Posterior cingulate gyrus (tissue), 11 donors: ENCODE measurements at regions not wholly inside any gene's neighbourhood (a gene's known extent, or its start where the extent isn't known, plus 50 kb on each side); places are given as distances from the start of the nearest gene placed in this dataset.

Source experiments
- DNase-seq, 10 donors: peaks; one replicate each; pipeline versions ENCODE4 v3.0.0 to v3.0.0-alpha.2; 2020 to 2021; ENCODE audit warnings: mixed read lengths in 3 of 10
- intact Hi-C: fragments of 100-400 bp; cut with DNase I; formaldehyde crosslinking; loops from one replicate; pipeline ENCODE4 v1.15.1; 2023

DNA sequence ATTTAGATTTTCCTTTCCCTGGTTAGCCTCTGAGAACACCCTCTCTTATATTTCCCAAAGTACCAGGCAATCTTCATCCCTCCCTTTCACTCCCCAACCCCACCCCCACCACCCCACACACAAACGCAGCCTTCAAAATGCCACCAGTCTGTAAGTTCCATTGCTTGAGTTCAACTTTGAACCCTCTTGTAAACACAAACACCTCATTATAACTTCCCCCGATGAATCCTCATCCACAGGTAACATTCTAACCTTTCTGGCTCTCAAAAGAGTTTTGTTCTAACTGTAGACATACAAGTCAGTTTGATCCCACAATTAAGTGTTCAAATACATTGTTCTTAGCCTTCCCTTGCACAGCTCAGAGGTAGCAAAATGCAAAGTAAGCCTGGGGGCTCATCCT lies 199.4 kb upstream of the FOXN3 start:
- intact Hi-C loops, result loop anchor here (10.0 kb wide), 2 partner anchors 132 to 308 kb away; no protein-coding TSS in a partner anchor
- DNase-seq, result no peak

DNA sequence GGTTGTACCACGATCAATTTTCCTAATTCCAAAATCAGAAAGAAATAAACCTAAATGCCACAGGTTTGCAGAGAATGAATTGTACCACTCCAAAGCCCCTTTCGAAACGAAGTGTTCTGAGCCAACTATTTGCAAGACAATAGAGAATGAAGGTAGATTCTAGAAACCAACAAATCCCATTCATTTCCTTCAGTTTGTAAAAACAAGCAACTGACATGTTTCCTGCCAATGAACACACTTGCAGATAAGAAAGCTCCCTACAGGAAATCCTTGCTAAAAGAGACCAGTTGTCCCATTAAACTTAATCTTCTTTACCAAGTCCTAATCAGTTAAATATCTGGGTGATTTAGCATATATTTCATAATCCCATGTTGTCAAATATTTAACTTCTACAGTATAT lies 198.4 kb upstream of the FOXN3 start:
- intact Hi-C loops, result loop anchor here (10.0 kb wide), 2 partner anchors 131 to 309 kb away; no protein-coding TSS in a partner anchor
- DNase-seq, result no peak

DNA sequence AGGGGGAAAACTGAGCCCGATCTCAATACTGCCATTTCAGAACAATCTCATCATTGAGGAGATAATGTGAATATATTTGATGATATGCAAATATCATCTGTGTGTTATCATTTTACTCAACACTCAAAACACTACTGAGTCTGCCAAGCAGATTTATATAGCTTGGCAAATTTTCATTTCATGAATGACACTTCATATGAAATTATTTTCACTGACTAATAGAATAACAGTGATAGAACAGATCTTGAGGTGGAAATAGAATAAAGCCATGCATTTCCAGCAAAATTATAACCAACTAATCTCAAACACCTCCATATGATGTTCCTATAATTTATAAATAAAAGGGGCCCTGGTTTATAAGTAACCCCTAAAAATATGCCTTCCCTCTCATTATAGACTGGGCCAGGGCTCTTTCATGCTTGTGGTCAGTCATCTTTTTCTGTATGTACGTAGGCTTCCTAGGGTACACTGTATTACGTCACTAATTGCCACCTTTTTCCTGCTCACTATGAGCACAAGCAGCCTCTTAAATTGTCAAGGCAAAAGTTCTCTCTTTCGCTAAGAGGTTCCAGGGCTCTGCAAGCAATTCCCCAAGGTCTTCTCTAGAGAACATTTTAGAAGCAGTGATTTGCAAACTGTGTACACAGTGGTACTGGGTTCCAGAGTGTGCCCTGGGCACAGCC lies 197.1 kb upstream of the FOXN3 start:
- peak in 1 of 10 donors; percentile 33 for DNase-seq
- intact Hi-C loops, result loop anchor here (10.0 kb wide), 2 partner anchors 129 to 311 kb away; no protein-coding TSS in a partner anchor

DNA sequence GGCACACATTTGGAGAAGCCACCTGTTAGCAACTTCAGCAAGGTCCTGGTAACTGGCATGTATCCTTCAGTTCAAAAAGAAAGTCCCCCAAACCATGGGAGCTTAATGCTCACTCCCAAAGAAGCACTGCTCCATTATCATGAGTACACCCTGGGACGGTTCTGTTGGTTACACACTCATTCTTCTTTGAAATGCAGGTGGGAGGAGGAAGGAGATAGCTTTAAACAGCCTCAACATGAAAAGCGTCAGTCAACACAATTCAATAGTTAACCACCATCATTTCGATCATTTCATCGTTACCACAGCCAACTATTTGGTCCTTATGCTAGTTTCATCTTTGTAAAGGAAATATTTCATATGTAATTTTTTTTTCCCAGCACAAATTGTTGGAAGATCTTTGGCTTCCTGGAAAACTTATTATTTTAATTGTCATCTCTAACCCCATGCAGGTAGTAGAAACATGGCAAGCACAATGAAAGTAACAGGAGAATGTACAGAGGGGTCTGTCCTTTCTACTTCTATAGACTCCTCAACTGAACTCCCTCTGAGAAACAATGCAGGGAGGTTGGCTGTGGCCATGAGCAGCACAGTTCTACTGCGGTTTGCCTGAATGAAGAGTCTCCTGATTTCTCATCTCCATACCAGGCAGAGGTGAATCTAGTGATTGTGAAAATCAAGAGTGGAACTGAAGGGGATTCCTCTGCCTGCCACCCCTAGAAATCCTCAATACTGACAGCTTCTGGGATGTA lies 196.4 kb upstream of the FOXN3 start:
- no peak for DNase-seq
- intact Hi-C loops, result loop anchor here (10.0 kb wide), 2 partner anchors 129 to 311 kb away; no protein-coding TSS in a partner anchor

DNA sequence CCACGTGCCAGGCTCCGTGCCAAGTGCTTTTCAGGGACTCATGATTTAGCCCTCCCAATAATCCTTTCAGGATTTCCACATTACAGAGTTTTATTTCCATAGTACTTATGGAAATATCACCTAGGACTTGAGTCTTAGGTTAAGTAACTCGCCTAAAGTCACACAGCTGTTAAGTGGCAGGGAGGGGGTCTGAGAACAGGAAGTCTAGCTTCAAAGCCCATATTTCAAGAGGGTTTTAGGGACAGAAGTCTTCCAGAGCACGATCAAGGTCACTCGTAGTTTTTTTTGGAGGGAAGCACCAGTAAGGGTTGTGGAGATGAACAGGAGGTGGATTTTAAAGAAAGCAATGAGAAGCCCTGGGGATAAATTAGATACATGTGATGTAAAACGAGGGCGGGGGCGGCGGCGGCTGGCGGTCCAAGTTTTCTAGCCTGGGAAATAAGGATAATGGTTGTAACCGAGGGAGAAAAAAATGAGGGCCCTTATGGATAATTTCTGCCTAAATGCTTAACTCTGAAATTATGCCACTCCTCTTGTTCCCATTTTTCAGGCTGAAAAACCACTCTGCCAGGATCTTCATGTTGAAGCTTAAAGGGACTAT lies 192.6 kb upstream of the FOXN3 start:
- intact Hi-C loops, result loop anchor here (10.0 kb wide), 2 partner anchors 125 to 315 kb away; no protein-coding TSS in a partner anchor
- no peak for DNase-seq

DNA sequence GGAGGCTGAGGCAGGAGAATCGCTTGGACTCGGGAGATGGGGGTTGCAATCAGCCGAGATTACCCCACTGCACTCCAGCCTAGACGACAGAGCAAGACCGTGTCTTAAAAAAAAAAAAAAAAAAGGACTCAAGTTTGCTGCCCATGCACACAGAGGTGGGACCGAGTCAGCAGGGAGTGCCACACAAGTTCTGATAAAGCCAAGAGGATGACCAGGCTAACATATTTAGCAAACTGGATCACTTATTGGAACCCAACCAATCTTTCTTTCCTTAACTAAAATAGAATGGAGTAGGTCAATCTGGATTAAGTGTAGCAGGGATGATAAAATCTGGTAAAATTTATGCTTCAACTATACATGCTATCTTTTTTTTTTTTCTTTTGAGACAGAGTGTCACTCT lies 190.4 kb upstream of the FOXN3 start:
- intact Hi-C loops, result no loop called here

DNA sequence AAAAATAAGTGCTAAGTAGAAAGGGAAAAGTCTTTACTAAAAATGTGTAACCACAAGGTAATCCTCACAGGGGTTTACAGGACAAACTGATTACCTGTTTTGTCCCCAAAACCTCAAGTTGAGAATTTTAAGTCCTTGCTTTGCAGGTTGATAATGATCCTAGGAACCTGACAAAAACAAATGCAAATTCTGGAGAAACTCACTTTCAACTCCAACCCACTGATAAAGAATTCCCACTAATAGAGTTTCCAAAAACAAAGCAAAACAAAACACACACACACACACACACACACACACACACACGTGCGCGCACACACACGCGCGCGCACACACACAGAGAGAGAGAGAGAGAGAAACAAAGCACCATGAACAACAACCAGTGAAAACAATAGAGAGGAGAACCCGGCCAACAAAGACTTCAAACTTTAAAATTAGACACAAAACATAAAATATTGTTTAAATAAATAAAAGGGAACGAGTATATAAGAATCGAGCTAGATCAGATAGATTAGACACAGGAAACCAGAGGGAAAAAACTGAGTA lies 187.0 kb upstream of the FOXN3 start:
- intact Hi-C loops, result no loop called here
- no peak for DNase-seq

More for the DNA sequence above, 190.4 kb upstream of the FOXN3 start:
- no peak for DNase-seq

DNA sequence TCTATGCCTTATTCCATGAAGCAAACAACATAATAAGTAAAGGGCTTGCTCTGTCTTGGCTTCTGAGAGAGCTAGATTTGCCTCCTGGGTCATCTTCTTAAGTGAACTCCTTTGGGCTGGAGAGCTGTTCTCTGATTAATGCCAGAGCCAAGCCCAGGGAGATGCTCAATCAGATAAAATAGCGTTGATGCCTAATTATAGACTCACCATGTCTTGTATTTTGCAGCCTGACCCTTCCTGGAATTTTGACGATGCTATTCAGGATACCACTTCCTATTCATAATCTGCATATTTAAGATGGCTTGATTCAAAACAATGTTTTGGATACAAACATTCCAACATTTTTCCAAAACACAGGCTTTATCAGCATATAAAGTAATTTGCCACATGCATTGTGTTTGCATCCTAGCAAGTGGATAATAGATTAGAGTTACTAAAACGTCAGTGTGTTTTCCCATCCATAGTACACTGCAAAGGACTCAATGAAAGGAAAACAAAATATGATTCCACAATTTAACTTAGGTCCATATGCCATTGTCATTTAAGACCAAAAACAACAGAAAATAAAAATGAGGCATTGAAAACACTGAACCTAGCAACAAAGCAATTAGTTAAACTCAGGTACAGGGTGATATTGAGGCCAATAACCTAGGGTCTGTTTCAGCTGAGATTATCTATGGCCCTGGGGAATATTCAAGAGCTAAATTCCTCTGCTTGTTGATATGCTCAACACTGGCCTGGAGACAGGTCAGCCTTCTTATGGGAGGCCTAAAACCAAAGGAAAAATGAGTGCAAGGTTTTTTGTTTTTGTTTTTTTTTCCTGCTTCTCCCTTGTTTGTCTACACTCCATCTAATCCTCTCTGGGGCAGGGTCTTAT lies 184.2 kb upstream of the FOXN3 start:
- intact Hi-C loops, result no loop called here
- DNase-seq, result no peak

DNA sequence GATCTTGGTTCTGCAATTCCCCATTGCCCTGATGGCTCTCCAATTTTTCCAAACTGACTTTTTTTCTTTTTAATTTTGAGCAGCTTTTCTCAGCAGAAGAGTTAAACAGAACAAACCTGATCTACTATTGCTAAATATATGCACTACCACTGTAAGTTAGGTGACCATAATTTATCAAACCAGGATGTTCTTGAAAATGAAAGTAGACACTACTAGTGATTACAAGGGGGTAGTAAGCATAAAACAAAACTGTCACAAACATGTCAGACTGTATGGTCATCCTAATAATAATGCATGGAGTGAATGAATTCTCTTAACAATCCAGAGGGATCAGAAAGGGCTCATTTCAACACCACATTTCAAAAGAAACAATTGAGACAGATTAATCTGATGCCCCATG lies 183.0 kb upstream of the FOXN3 start:
- intact Hi-C loops, result no loop called here
- DNase-seq, result no peak

DNA sequence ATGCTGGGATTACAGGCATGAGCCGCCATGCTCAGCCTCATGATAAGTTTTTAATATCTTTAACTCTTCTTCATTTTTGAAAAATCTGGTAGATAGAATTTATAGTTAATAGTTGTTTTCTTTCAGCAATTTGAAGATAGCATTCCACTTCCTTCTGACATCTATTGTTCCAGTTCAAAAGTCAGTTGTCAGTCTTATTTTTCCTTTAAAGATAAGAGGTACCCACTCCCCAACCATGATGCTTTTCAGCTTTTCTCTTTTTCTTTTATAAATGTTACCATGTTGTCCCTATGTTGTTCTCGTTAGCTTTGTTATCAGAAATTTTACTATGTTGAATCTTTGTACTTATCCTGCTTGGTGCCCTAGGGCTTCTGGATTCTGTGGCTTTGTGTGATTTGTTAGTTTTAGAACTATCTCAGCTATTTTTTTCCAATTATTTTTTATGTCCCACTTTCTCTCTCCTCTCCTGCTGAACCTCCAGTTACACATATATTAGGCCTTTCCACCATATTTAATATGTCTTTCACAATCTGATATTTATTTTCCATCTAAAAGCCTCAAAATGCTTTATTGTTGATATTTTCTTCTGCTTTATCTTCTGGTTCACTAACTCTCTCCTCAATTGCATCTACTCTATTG lies 181.6 kb upstream of the FOXN3 start:
- no peak for DNase-seq
- intact Hi-C loops, result no loop called here

DNA sequence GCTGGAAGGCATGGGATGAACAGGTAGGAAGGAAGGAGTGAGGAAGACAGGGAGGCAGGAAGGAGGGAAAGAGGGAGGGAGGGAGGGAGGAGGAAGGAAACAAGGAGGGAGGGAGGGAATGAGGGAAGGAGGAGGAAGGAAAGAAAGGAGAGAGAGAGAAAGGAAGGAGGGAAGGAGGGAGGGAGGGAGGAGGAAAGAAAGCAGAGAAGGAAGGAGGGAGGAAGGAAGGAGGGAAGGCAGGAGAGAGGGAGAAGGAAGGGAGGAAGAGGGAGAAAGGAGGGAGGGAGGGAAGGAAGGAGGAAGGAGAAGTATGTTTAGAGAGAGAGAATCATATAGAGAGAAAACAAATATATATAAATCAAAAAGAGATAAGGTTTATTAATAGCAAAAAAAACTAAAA lies 175.9 kb upstream of the FOXN3 start:
- no peak for DNase-seq
- intact Hi-C loops, result no loop called here

DNA sequence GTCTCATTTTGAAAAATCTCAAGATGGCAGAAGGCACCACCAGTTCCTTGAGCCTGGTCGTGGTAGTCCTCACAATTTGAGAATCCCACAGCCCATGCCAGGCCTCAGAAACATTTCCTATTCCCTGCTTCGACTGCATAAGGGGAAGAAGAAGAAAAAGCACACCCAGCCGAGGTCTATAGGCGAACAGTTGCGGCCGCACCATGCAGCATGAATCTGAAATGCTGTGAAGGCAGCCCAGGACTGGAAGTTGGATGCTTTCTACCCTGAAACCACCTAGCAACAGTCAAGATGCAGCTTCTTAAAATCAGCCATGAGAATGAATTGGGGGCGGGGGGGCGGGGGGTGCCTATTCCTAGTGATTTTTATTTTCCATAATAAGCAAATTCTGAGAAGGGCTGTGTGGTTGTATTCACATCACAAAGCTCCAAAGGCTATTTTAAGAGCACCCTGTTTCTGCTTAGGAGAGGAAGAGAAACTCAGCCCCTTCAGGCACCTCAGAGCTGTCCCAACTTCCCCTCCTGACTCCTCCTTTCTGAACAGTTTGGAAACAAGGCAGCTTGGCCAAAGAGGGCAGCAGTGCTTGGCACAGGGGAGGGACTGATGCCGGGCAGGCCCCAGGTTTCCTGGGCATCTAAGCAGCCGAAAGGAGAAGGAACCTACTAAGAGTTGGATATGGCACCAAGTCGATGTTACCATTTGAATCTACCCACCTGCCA lies 172.5 kb upstream of the FOXN3 start:
- peak in 2 of 10 donors; percentile 54 to 82 for DNase-seq

DNA sequence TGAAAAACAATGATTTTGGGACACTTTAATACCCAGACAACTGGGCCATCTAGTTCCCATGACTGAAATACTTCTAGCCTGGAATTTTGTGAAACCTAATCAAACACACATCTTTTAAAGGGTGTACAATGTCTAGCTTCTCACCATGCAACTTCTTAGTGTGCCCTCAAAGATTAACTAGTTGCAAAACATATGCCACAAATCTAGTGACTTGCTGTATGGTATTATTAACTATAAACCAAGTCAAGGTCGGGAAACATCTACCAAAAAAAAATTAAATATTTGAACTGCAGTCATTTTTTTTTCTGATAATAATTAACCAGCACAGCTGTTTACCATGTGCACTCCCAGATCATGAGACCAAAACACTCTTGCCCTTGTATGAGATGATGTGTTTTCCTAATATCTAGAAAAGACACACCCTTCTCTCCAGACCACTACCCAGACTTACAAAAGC lies 171.8 kb upstream of the FOXN3 start:
- intact Hi-C loops, result no loop called here
- DNase-seq, result no peak

More for the DNA sequence above, 172.5 kb upstream of the FOXN3 start:
- intact Hi-C loops, result no loop called here

DNA sequence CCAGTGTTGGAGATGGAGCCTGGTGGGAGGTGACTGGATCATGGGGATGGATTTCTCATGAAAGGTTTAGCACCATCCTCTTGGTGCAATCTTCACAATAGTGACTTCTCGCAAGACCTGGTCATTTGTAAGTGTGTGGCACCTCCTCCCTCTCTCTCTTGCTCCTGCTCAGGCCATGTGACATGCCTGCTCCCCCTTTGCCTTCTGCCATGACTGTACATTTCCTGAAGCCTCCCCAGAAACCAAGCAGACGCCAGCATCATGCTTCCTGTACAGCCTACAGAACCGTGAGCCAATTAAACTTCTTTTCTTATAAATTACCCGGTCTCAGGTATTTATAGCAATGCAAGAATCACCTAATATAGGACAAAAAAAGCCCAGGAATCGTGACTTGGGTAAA lies 171.0 kb upstream of the FOXN3 start:
- DNase-seq, result no peak
- intact Hi-C loops, result no loop called here

DNA sequence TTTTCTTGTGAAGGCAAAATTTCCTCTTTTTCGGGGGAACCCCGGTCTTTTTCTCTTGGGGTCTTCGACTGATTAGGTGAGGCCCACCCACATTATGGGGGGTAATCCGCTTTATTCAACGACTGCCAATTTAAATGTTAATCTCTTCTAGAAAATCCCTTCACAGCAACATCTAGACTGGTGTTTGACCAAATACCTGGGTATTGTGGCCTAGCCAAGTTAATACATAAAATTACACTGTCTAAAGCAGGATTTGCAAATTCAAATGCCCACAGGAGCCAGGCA lies 170.0 kb upstream of the FOXN3 start:
- intact Hi-C loops, result no loop called here
- no peak for DNase-seq

DNA sequence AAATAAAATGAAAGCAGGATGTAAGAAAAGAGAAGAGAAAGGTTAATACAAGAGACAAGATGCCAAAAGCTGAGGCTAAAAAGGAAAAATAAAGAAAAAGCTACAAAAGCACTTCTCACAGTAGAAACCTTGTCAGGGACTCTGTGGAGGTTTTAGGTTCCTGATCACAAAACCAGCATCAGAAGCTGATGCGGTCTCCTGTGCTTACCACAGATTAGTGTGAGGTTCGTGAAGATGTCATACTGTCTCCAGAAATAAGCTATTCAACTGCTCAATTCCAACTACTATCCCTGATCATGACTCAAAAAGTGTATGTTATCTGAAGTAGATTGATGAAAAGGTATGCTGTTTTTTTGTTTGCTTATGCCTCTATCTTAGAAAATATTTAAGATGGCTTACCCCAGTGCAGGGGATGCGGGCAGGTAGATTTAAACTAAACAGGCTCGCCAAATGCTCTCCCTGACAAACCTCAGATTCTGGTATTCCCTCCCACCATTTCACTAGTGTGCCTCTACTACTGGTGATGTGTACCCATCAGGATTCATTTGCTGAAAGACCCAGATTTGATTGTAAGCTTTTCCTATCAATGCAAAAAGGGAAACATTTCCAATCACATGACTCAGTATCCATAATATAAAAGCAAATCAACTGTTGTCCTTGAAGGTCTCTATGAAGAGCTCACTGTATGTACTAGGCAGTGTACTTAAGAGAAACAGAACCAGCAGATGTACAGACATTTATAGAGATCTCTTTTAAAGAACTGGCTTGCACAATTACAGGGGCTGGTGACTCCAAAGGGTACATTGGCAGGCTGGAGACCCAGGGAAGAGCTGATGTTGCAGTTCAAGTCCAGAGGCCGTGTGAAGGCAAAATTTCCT lies 169.5 kb upstream of the FOXN3 start:
- no peak for DNase-seq
- intact Hi-C loops, result no loop called here

DNA sequence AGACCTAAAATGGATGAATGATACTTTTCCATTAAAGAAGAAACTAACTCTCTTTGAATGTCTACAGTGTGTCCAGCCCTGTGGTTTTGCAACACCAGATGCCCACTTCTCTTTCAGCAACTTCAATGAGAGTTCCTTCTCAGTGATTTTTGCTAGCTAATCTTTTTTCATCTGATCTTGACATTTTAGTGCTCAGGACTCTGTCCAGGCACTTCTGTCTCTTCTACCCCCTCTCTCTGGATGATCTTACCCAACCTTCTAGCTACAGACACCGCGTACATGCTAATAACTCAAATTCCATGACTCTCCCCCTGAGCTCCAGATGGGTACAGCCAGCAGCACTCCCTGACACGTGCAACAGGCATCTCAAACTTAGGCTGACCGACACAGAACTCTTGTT lies 161.1 kb upstream of the FOXN3 start:
- intact Hi-C loops, result no loop called here
- DNase-seq, result no peak

DNA sequence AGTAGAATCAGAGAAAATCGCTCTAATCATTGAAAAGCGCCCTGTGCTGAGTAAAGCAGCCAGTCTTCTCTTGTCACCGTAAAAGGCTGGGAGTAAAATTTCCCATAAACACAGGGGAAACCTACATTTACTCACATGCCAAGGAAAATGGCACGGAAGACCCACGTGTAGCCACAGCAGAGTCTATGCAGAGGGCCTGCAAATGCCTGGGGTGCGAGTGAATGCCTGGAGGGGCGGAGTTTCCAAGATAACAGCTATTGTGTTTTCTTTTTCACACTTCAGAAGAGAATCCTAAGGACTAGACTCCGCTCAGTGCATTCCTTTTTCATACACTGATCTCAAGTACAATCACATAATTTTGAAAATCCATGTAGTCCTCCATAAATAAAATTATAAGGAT lies 159.9 kb upstream of the FOXN3 start:
- no peak for DNase-seq
- intact Hi-C loops, result no loop called here
